ENCODE measurements at regions not wholly inside any gene's neighbourhood (a gene's known extent, or its start where the extent isn't known, plus 50 kb on each side); places are given as distances from the start of the nearest gene placed in this dataset.

GRCh38 chrX:63560601-63561218 is 209.6 kb upstream of the SPIN4 start:
- 1% methylated on average over 13 of the region's 20 CpGs for WGBS (ENCODE audit: missing lambda C conversion rate)
- POLR2A ChIA-PET, result no interaction called here
- ATAC-seq, result peak; percentile 99 to 100
- no peak for TF ChIP-seq ESRRA (IDR thresholded peaks at IDR 0.05; ENCODE audit: borderline replicate concordance, low read length)
- TF ChIP-seq ATOH8 (CRISPR knock-in tag; IDR thresholded peaks at IDR 0.05; ENCODE audit: low read depth), result no peak
- peak; percentile 60; the same call in 1 of the 2 replicates for TF ChIP-seq PHF8 (IDR thresholded peaks at IDR 0.05; ENCODE audit: borderline replicate concordance, low read depth)
- peak; percentile 81 for TF ChIP-seq PBX3 (IDR thresholded peaks at IDR 0.05)
- TF ChIP-seq MYC (IDR thresholded peaks at IDR 0.05; ENCODE audit: borderline replicate concordance, low read length), result no peak
- TF ChIP-seq USF2 (IDR thresholded peaks at IDR 0.05), result peak; percentile 77
- TF ChIP-seq HDAC2 (IDR thresholded peaks at IDR 0.05), result no peak
- no peak for TF ChIP-seq RCOR1 (IDR thresholded peaks at IDR 0.05; ENCODE audit: low read depth, low read length)
- TF ChIP-seq JUN (IDR thresholded peaks at IDR 0.05), result 0 out of 5 replicates have a peak, but pooled peaks of 1 of the 2 experiments have one; percentile 20
- no peak for TF ChIP-seq CBX2 (IDR thresholded peaks at IDR 0.05; ENCODE audit: borderline replicate concordance, low read depth)
- TF ChIP-seq KDM1A (IDR thresholded peaks at IDR 0.05; ENCODE audit: low read depth), result no peak
- TF ChIP-seq KDM5A (IDR thresholded peaks at IDR 0.05), result peak; percentile 59; the same call in 1 of the 2 replicates
- peak; percentile 67 for TF ChIP-seq MAX (IDR thresholded peaks at IDR 0.05)
- peak; percentile 46 for TF ChIP-seq POLR2A (IDR thresholded peaks at IDR 0.05; ENCODE audit: low read length)
- CTCF ChIA-PET, result no interaction called here
- Histone ChIP-seq H3K9me3 (no peaks in the 10 kb centered on the region), H3K27ac (peak overlapping the region; percentile 72 to 85), H3K4me2 (peak overlapping the region; percentile 88), H3K4me3 (peak overlapping the region; percentile 60), H3K4me1 (no peaks in the 10 kb centered on the region)
- FAIRE-seq, result peak; percentile 90
- peak; percentile 60 to 84 for DNase-seq (ENCODE audit: low read depth in 1 of 2, low spot score in 1 of 2)

GRCh38 chrX:63551856-63552255 is 200.7 kb upstream of the SPIN4 start:
- DNase-seq (ENCODE audit: low read depth in 1 of 2, low spot score in 1 of 2), result no peak
- Histone ChIP-seq H3K9me3 (peaks cover 3% of the 10 kb centered on the region; the same call in 2 of the 3 replicates), H3K4me2 (no peak overlapping the region), H3K27ac (no peak overlapping the region), H3K4me3 (no peak overlapping the region), H3K4me1 (no peaks in the 10 kb centered on the region)
- WGBS (ENCODE audit: missing lambda C conversion rate), result 93% methylated on average over 3 of the region's 3 CpGs
- no peak for ATAC-seq
- TF ChIP-seq ELK1 (IDR thresholded peaks at IDR 0.05; ENCODE audit: low read depth, low read length) (no peak), KDM5A (IDR thresholded peaks at IDR 0.05) (no peak), CTCF (IDR thresholded peaks at IDR 0.05) (no peak), RNF2 (IDR thresholded peaks at IDR 0.05; ENCODE audit: borderline replicate concordance, low read depth) (no peak), PBX3 (IDR thresholded peaks at IDR 0.05) (no peak)
- peak; percentile 74 for FAIRE-seq
- POLR2A ChIA-PET, result no interaction called here
- CTCF ChIA-PET, result no interaction called here
